Right ventricle myocardium superior (tissue), 1 donor: ENCODE measurements at regions not wholly inside any gene's neighbourhood (a gene's known extent, or its start where the extent isn't known, plus 50 kb on each side); places are given as distances from the start of the nearest gene placed in this dataset.

Source experiments
- ATAC-seq: fragments of 200-7000 bp; cut with Tn5 transposase; one replicate; pipeline ENCODE4 v1.9.1; 2020; ENCODE audit warnings: mild to moderate bottlenecking; ENCODE audit not compliant: poor library complexity
- DNase-seq: peaks from one replicate; pipeline ENCODE4 v3.0.0-alpha.2; 2020
- intact Hi-C: fragments of 100-400 bp; cut with DNase I; formaldehyde crosslinking; loops from one replicate; pipeline ENCODE4 v1.11.2; 2022
- donor health status: DM: no; HTN: yes; CAD: no; lungs with severe emphysema.

- intact Hi-C loops = no loop called here
- ATAC-seq = no peak
- no peak for DNase-seq
Observed at GRCh38 chr10:29751684-29752083, 116.9 kb upstream of the SVIL start.

GRCh38 chr10:29751240-29751639 lies 116.5 kb upstream of the SVIL start:
- DNase-seq = no peak
- ATAC-seq = no peak

DNA sequence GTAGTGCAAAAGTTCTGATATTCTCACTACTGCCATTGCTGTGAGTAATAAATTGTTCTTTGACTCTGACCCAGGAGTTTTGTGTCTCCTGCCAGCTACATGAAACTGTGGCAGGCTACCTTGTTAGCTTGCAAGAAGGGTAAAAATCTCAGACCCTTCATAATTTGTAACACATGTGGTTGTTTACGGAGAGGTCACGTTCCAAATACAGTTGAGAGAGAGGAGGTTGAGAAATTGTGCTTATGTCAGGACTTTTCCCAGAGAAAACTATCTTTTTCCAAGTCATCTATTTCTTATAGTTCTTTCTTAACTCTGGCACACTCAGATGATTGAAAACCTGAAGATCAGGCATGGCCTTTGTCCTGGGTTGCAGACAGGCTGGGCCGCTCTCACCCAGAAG lies 114.4 kb upstream of the SVIL start:
- DNase-seq (no peak), ATAC-seq (no peak)
- intact Hi-C loops = no loop called here

More at GRCh38 chr10:29751240-29751639, 116.5 kb upstream of the SVIL start:
- intact Hi-C loops = no loop called here

GRCh38 chr10:29748109-29748650 lies 113.4 kb upstream of the SVIL start:
- ATAC-seq (no peak), DNase-seq (no peak)
- intact Hi-C loops = no loop called here

DNA sequence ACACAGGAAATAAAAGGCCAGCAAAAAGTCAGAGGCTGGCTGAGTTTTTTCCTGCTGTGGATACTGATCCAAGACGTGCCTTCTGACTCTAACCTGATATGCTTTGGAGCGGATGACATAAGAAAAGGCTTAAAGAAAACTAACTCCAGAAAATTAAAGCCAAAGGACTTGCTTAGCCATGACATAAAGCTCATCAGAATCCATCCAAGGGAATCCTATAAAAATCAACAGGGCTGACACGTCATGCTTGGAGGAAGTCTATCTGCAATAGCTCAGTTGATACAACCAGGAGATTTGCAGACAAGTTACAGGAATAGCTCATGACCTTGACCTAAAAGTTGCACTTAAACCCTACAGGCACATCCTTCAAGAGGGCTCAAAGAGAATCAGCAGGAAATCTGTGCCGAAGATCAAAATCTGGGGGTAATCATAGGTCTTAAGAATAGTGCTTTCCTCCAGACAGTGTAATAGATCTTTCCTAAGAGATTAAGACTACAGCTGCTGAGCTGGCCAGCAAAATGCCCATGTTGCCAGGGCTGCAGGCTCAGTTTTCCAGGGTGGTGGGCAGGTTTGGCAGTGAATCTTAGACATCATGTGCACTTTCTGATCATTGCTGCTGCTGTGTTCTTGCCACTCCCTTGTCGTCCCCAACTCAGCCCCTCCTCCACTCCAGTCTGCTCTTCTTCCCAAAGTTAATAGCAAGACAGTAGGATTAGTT lies 111.5 kb upstream of the SVIL start:
- intact Hi-C loops = no loop called here
- DNase-seq = no peak
- ATAC-seq = no peak

GRCh38 chr10:29740981-29741545 lies 106.3 kb upstream of the SVIL start:
- intact Hi-C loops = no loop called here
- ATAC-seq (no peak), DNase-seq (no peak)

DNA sequence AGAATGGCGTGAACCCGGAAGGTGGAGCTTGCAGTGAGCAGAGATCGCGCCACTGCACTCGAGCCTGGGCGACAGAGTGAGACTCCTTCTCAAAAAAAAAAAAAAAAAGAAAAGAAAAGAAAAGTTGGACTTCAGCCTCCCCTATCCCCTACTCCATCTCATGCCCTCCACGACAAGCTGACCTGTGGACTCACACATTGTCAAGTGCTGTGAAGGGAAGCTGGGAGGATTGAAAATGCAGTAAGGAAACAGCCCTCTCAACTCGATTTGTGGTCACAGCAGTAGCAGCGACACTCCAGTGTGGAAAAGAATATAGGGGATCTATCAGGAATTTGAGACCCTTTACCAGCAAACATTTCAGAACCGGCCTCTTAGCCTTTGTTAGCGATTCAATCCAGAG lies 103.6 kb upstream of the SVIL start:
- ATAC-seq = no peak
- intact Hi-C loops = loop anchor here (5.0 to 10.0 kb wide), 3 partner anchors 104 to 204 kb away; no protein-coding TSS in a partner anchor

GRCh38 chr10:29737074-29737593 lies 102.4 kb upstream of the SVIL start:
- DNase-seq = no peak
- no peak for ATAC-seq
- intact Hi-C loops = loop anchor here (5.0 to 10.0 kb wide), 3 partner anchors 105 to 202 kb away; no protein-coding TSS in a partner anchor

More for the DNA sequence above, 103.6 kb upstream of the SVIL start:
- no peak for DNase-seq

GRCh38 chr10:29736366-29737073 lies 101.7 kb upstream of the SVIL start:
- ATAC-seq (peak; percentile 79), DNase-seq (peak; percentile 79)
- intact Hi-C loops = loop anchor here (5.0 to 10.0 kb wide), 3 partner anchors 106 to 202 kb away; no protein-coding TSS in a partner anchor

- peak; percentile 92 for ATAC-seq
- intact Hi-C loops = loop anchor here (5.0 to 10.0 kb wide), 3 partner anchors 107 to 201 kb away; no protein-coding TSS in a partner anchor
- DNase-seq = peak; percentile 91
Observed at GRCh38 chr10:29735628-29736365, 101.0 kb upstream of the SVIL start.

DNA sequence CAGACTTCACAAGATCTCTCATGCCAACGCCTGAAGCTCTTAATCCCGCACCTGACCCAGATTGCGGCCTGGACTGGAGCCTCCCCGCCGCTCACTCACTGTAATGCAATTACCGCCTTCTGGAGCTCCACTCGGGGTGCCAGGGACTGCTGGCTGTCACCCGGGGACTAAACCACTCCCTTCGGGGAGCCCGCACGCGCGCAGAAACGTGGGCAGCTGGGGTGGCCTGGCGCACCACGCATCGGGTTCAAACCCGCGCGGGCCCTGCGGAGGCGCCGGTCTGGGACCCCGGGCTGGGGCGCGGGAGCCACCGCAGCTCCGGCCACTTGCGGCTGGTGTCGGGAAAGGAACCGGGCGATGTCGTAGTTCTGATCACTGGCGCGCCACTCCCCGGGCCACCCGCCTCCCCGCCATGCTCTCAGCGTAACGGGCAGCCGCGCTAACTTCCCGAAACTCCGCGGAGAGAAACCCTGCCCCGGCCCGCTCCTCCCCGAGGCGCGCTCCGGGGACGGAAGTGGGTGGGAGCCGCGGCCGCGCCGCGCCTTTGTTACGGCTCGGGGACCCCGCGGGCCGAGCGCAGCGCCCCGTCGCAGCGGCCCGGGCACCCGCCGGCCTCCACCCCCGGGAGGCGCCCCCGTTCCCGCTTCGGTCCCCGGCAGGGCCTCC lies 100.3 kb upstream of the SVIL start:
- DNase-seq (peak; percentile 89), ATAC-seq (peak; percentile 59)
- intact Hi-C loops = loop anchor here (5.0 to 10.0 kb wide), 3 partner anchors 107 to 200 kb away; no protein-coding TSS in a partner anchor

DNA sequence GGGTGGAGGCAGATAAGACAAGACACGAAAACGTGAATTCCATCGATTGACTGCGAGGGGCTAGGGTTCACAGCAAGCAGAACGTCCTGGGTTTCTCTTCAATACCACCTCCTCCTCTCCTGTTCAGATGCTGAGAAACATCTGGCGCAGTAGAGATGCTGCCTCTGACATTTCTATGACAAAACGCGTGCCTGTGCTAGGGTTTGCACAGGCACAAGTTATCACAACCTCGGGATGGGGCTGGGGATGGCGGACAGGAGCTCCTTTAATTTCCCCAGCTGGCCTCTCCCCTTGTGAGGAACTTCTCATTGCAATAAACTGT lies 99.8 kb upstream of the SVIL start:
- no peak for DNase-seq
- no peak for ATAC-seq
- intact Hi-C loops = loop anchor here (10.0 kb wide), 1 partner anchor 200 kb away; no protein-coding TSS in a partner anchor

GRCh38 chr10:29733323-29733722 lies 98.6 kb upstream of the SVIL start:
- ATAC-seq = no peak
- intact Hi-C loops = loop anchor here (10.0 kb wide), 1 partner anchor 199 kb away; no protein-coding TSS in a partner anchor
- no peak for DNase-seq

- ATAC-seq = no peak
- intact Hi-C loops = loop anchor here (10.0 kb wide), 1 partner anchor 198 kb away; no protein-coding TSS in a partner anchor
- DNase-seq = no peak
Observed at GRCh38 chr10:29732918-29733317, 98.1 kb upstream of the SVIL start.

DNA sequence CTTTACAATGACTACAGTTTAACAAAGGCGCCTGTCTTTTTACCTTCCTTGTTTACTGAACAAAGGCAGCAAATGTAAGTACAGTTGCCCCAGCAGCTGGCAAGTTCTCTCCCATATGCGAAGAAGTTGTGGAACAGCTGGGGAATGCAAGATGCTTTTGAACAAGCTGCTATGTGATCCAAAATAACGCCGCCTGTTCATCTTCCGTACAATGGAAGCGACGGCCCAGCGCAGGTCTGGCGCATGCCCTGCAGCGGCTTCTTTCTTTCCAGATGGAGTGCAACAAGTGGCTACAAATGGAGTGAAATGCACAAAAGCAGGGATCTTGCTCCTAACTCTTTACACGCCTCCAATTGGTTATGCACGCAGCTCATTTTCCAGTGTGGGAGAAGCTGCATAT lies 97.0 kb upstream of the SVIL start:
- no peak for ATAC-seq
- no peak for DNase-seq
- intact Hi-C loops = loop anchor here (10.0 kb wide), 1 partner anchor 197 kb away; no protein-coding TSS in a partner anchor

GRCh38 chr10:29730969-29731368 lies 96.2 kb upstream of the SVIL start:
- DNase-seq = no peak
- no peak for ATAC-seq
- intact Hi-C loops = loop anchor here (10.0 kb wide), 1 partner anchor 196 kb away; no protein-coding TSS in a partner anchor

GRCh38 chr10:29730458-29730857 lies 95.7 kb upstream of the SVIL start:
- ATAC-seq (no peak), DNase-seq (no peak)
- intact Hi-C loops = loop anchor here (10.0 kb wide), 1 partner anchor 196 kb away; no protein-coding TSS in a partner anchor
